MM.1S (cell line): ENCODE measurements at regions not wholly inside any gene's neighbourhood (a gene's known extent, or its start where the extent isn't known, plus 50 kb on each side); places are given as distances from the start of the nearest gene placed in this dataset.

Source experiments
- CTCF ChIP-seq: fragments of 300-600 bp; sonication (generic); IDR thresholded peaks from 2 replicates; pipeline ENCODE4 v1.5.1; 2016; ENCODE audit warnings: antibody characterized with exemption, low read length, mixed read lengths
- EZH2 ChIP-seq: fragments of 300-600 bp; sonication (generic); optimal IDR thresholded peaks from 2 replicates; pipeline ENCODE3; 2017; ENCODE audit warnings: low read depth, mild to moderate bottlenecking, antibody characterized with exemption, low read length, mixed read lengths

- TF ChIP-seq EZH2 (no peak), CTCF (no peak)
Observed at GRCh38 chr7:86155623-86156022, 488.1 kb upstream of the GRM3 start.
